OCI-LY3 (cell line): ENCODE measurements at regions not wholly inside any gene's neighbourhood (a gene's known extent, or its start where the extent isn't known, plus 50 kb on each side); places are given as distances from the start of the nearest gene placed in this dataset.

ENCODE experiments used
- H2AFZ ChIP-seq: fragments of 200-600, 300-600 bp; shearing (Covaris generic); 2 replicates; pipeline ENCODE4 v1.6.0; 2014; ENCODE audit warnings: antibody characterized with exemption, low read depth, low read length
- H3K27ac ChIP-seq: fragments of 200-600, 300-600 bp; sonication (generic); 2 replicates; pipeline ENCODE4 v1.5.1; 2014; ENCODE audit warnings: mild to moderate bottlenecking, low read length, moderate library complexity, mixed read lengths
- H3K27me3 ChIP-seq: fragments of 200-600, 300-600 bp; sonication (generic); 2 replicates; pipeline ENCODE4 v1.6.1; 2014; ENCODE audit warnings: low read depth, low read length, mixed read lengths
- H3K36me3 ChIP-seq: fragments of 200-600, 300-600 bp; sonication (generic); replicated peaks from 2 replicates; pipeline ENCODE3; 2014; ENCODE audit warnings: low read depth, low read length, mixed read lengths
- H3K4me1 ChIP-seq: fragments of 300-600, 200-600 bp; sonication (generic); 2 replicates; pipeline ENCODE4 v1.6.1; 2014; ENCODE audit warnings: low read length, mixed read lengths
- H3K4me2 ChIP-seq: fragments of 200-600, 300-600 bp; sonication (generic); 2 replicates; pipeline ENCODE4 v1.6.1; 2014; ENCODE audit warnings: low read length, mixed read lengths
- H3K4me3 ChIP-seq: fragments of 300-600, 200-600 bp; sonication (generic); 2 replicates; pipeline ENCODE4 v1.5.1; 2014; ENCODE audit warnings: antibody characterized with exemption, mild to moderate bottlenecking, low read length, moderate library complexity
- H3K79me2 ChIP-seq: fragments of 300-600, 200-600 bp; shearing (Covaris generic); 2 replicates; pipeline ENCODE4 v1.6.1; 2014; ENCODE audit warnings: mild to moderate bottlenecking, low read length, mixed read lengths
- H3K9ac ChIP-seq: fragments of 300-600, 200-600 bp; shearing (Covaris generic); 2 replicates; pipeline ENCODE4 v1.6.0; 2014; ENCODE audit warnings: mild to moderate bottlenecking, low read length, moderate library complexity
- H3K9me3 ChIP-seq: fragments of 200-600, 300-600 bp; shearing (Covaris generic); 2 replicates; pipeline ENCODE4 v1.6.1; 2014; ENCODE audit warnings: low read length, mixed read lengths; ENCODE audit not compliant: insufficient read depth
- H4K20me1 ChIP-seq: fragments of 200-600, 300-600 bp; sonication (generic); 2 replicates; pipeline ENCODE4 v1.6.1; 2016; ENCODE audit warnings: low read length, mixed read lengths; ENCODE audit not compliant: insufficient read depth
- EZH2phosphoT487 ChIP-seq: fragments of 200-600 bp; shearing (Covaris generic); IDR thresholded peaks from 2 replicates; pipeline ENCODE4 v1.6.1; 2018; ENCODE audit warnings: antibody characterized with exemption, mixed run types, low read depth
- TF ChIP-seq, protein P1 (sequence below): fragments of 200-600, 300-600 bp; sonication (generic); IDR thresholded peaks from 2 replicates; pipeline ENCODE4 v1.5.1; 2014; ENCODE audit warnings: antibody characterized with exemption, low read length, low read depth

DNA sequence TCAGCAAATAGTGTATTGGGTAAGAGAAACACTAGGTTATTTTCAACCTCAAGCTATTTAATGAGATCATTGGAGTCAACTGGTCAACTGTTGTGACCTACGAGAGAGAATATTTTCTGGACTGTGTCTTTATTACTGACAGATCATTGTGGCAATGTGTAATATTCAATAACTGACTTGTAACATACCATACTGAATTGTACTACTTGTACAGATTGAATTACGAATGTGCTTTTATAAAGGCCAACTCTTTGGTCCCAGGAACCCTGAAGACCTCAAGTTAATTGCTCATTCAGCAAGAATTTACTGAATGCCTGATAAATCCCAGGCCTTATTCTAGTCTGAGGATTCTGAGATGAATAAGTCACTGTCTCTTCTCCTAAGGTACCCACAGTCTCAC is 56.1 kb upstream of the CAMK1G start:
- H3K27me3 ChIP-seq, result peaks cover 80% of the 10 kb centered on the region
- no peak overlapping the region for H3K27ac ChIP-seq

DNA sequence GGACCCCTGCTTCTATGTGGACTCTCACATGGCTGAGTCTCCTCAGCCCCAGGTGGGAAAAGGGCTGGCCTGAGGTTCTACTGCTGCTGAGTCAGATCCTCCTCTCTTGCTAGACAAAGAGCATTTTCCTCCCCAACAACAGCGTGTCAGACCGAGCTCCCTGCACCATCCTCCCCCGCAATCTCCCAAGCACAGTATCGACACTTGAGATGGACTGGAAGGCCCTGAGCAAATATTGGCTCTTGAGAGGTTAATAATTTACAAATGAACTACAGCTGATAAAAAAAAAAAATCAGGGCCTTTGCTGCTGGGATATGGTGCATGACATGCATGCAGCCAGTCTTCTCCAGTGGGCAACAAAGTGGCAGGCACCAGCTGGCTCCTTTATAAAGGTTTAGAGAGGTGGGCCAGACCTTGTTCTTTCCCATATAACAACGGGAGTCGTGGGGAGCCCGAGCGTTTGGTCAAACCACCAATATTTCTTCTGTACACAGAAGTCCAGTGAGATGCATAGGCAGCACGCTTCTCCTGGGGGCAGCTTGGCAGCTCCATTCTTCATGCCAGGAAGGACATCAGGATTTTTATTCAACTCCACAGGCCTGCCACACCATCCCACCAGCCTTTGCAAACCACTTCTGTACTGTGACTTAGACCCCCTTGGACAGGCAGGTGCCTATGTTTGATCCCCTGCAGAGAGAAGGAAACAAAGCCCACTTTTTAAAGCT is 55.4 kb upstream of the CAMK1G start:
- TF ChIP-seq, protein P1, sequence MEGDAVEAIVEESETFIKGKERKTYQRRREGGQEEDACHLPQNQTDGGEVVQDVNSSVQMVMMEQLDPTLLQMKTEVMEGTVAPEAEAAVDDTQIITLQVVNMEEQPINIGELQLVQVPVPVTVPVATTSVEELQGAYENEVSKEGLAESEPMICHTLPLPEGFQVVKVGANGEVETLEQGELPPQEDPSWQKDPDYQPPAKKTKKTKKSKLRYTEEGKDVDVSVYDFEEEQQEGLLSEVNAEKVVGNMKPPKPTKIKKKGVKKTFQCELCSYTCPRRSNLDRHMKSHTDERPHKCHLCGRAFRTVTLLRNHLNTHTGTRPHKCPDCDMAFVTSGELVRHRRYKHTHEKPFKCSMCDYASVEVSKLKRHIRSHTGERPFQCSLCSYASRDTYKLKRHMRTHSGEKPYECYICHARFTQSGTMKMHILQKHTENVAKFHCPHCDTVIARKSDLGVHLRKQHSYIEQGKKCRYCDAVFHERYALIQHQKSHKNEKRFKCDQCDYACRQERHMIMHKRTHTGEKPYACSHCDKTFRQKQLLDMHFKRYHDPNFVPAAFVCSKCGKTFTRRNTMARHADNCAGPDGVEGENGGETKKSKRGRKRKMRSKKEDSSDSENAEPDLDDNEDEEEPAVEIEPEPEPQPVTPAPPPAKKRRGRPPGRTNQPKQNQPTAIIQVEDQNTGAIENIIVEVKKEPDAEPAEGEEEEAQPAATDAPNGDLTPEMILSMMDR, result no peak
- no peak for TF ChIP-seq EZH2phosphoT487
- no peak overlapping the region for H3K9ac ChIP-seq

More for the DNA sequence above, 56.1 kb upstream of the CAMK1G start:
- no peak overlapping the region for H3K4me2 ChIP-seq
- H3K9me3 ChIP-seq, result no peaks in the 10 kb centered on the region
- TF ChIP-seq, protein P1, result no peak
- TF ChIP-seq EZH2phosphoT487, result no peak
- H3K79me2 ChIP-seq, result no peaks in the 10 kb centered on the region
- no peaks in the 10 kb centered on the region for H3K36me3 ChIP-seq
- no peaks in the 10 kb centered on the region for H4K20me1 ChIP-seq
- no peak overlapping the region for H3K9ac ChIP-seq
- H3K4me1 ChIP-seq, result no peaks in the 10 kb centered on the region
- H2AFZ ChIP-seq, result no peak overlapping the region
- H3K4me3 ChIP-seq, result no peak overlapping the region

DNA sequence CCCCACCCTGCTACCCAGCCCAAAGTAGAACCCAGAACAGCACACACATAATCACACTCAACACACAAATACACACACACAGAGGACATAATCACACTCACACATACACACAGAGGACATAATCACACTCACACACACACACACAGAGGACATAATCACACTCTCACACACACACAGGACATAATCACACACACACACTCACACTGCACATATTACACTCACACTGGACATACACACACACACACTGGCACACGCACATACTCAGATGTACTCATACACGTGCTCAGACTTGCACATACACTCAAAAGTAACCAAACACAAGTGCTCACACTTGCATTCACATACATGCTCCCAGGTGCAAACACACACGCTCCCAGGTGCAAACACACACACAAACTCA is 54.3 kb upstream of the CAMK1G start:
- peaks cover 84% of the 10 kb centered on the region for H3K27me3 ChIP-seq
- H3K36me3 ChIP-seq, result no peaks in the 10 kb centered on the region
- H4K20me1 ChIP-seq, result no peaks in the 10 kb centered on the region
- no peak overlapping the region for H3K4me3 ChIP-seq
- H3K4me1 ChIP-seq, result peaks cover under 1% of the 10 kb centered on the region
- TF ChIP-seq EZH2phosphoT487, result no peak
- TF ChIP-seq, protein P1, result no peak
- H3K27ac ChIP-seq, result no peak overlapping the region
- no peak overlapping the region for H3K9ac ChIP-seq
- H3K9me3 ChIP-seq, result no peaks in the 10 kb centered on the region
- no peak overlapping the region for H3K4me2 ChIP-seq
- H3K79me2 ChIP-seq, result no peaks in the 10 kb centered on the region
- no peak overlapping the region for H2AFZ ChIP-seq

More for the DNA sequence above, 55.4 kb upstream of the CAMK1G start:
- no peak overlapping the region for H3K4me2 ChIP-seq
- no peak overlapping the region for H2AFZ ChIP-seq
- no peaks in the 10 kb centered on the region for H4K20me1 ChIP-seq
- H3K27ac ChIP-seq, result no peak overlapping the region
- no peak overlapping the region for H3K4me3 ChIP-seq
- no peaks in the 10 kb centered on the region for H3K79me2 ChIP-seq
- no peaks in the 10 kb centered on the region for H3K9me3 ChIP-seq
- no peaks in the 10 kb centered on the region for H3K36me3 ChIP-seq
- no peaks in the 10 kb centered on the region for H3K4me1 ChIP-seq
- peaks cover 81% of the 10 kb centered on the region for H3K27me3 ChIP-seq

DNA sequence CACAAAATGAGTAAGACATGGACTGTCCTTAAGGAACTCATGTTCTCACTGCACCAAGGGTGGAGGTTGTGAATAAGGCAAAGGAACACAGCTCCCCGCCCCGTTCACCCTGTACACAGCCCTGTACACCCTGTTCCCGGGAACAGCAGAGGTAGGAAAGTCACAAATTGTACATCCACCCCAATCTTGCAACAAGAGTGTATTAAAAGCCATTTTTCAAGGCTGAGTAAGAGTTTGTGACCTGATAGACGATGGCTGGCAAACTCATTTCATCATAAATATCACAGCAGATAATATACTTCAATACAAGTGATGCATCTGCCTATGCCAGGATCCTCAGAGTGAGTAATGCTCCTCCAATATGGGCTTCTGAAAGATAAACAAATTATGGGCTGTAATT is 52.5 kb upstream of the CAMK1G start:
- Histone ChIP-seq H3K27ac (no peak overlapping the region), H3K79me2 (no peaks in the 10 kb centered on the region), H3K9me3 (no peaks in the 10 kb centered on the region), H2AFZ (no peak overlapping the region), H3K4me2 (no peak overlapping the region), H3K4me3 (no peak overlapping the region), H3K9ac (no peak overlapping the region), H3K27me3 (peaks cover 74% of the 10 kb centered on the region), H3K4me1 (peaks cover 10% of the 10 kb centered on the region), H4K20me1 (no peaks in the 10 kb centered on the region), H3K36me3 (no peaks in the 10 kb centered on the region)
- TF ChIP-seq, protein P1, result no peak
- no peak for TF ChIP-seq EZH2phosphoT487
